HL-60 (cell line): ENCODE measurements at regions not wholly inside any gene's neighbourhood (a gene's known extent, or its start where the extent isn't known, plus 50 kb on each side); places are given as distances from the start of the nearest gene placed in this dataset.

Source experiments
- DNase-seq, 2 experiments: peaks; one replicate each; pipeline ENCODE4 v3.0.0-alpha.2; 2010 to 2020; ENCODE audit warnings: low read depth in 1 of 2, low spot score in 1 of 2
- H3K27ac ChIP-seq: fragments of 250-450 bp; sonication (Bioruptor Pico); replicated peaks from 2 replicates; pipeline ENCODE4 v1.5.1; 2020; ENCODE audit warnings: mild to moderate bottlenecking, moderate library complexity
- H3K27me3 ChIP-seq: fragments of 250-450 bp; sonication (Bioruptor Pico); 2 replicates; pipeline ENCODE4 v1.5.1; 2021; ENCODE audit warnings: mild to moderate bottlenecking, moderate library complexity; ENCODE audit not compliant: insufficient read depth, poor library complexity, severe bottlenecking
- H3K4me3 ChIP-seq: replicated peaks from 2 replicates; pipeline ENCODE4 v1.5.1; 2011; ENCODE audit warnings: mild to moderate bottlenecking, control low read depth, low read length; ENCODE audit not compliant: insufficient read depth
- GABPA ChIP-seq: IDR thresholded peaks from 2 replicates; pipeline ENCODE4 v1.6.1; 2012; ENCODE audit warnings: low read depth
- POLR2AphosphoS5 ChIP-seq: IDR thresholded peaks from 2 replicates; pipeline ENCODE4 v1.6.1; 2012; ENCODE audit warnings: low read depth
- REST ChIP-seq: IDR thresholded peaks from 2 replicates; pipeline ENCODE4 v1.6.1; 2012; ENCODE audit warnings: low read depth; ENCODE audit not compliant: insufficient replicate concordance
- SPI1 ChIP-seq: IDR thresholded peaks from 2 replicates; pipeline ENCODE4 v1.6.1; 2012; ENCODE audit warnings: low read depth, mild to moderate bottlenecking, borderline replicate concordance
- TF ChIP-seq, protein P1 (sequence below): IDR thresholded peaks from one replicate; pipeline ENCODE4 v1.5.1; 2011; ENCODE audit warnings: low read length, control low read depth, inconsistent platforms; ENCODE audit not compliant: insufficient read depth

DNA sequence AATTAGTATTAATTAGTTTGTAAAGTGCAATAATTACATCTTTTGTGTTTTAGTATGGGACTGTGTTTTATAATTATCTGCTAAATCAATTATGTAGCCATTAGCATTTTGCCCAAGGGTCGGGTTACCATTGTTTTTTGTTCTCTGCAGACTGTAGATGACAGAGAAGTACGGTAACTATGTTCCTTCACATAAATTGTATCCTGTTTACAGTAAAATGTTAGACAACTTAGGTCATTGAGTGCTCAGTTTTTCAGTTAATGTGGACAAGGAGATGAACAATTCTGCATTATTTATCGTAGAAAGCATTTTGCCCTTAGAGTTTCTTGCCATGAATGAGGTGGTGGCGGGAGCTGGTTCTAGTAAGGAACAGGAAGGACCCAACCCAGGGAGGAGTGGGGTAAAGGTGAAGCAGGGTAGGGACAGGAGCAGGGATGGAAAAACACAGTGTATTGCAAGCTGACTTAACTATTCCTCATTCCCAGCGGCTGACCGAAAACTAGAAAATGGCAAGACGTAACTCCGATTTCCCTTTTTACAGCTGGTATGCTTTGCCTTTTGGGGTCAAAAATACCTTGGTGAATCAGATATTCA lies 243.7 kb upstream of the SLC24A2 start:
- no peaks in the 10 kb centered on the region for H3K27me3 ChIP-seq
- H3K27ac ChIP-seq = no peak overlapping the region
- DNase-seq = no peak
- TF ChIP-seq POLR2AphosphoS5 (no peak), SPI1 (no peak), REST (no peak), GABPA (no peak)
- TF ChIP-seq, protein P1, sequence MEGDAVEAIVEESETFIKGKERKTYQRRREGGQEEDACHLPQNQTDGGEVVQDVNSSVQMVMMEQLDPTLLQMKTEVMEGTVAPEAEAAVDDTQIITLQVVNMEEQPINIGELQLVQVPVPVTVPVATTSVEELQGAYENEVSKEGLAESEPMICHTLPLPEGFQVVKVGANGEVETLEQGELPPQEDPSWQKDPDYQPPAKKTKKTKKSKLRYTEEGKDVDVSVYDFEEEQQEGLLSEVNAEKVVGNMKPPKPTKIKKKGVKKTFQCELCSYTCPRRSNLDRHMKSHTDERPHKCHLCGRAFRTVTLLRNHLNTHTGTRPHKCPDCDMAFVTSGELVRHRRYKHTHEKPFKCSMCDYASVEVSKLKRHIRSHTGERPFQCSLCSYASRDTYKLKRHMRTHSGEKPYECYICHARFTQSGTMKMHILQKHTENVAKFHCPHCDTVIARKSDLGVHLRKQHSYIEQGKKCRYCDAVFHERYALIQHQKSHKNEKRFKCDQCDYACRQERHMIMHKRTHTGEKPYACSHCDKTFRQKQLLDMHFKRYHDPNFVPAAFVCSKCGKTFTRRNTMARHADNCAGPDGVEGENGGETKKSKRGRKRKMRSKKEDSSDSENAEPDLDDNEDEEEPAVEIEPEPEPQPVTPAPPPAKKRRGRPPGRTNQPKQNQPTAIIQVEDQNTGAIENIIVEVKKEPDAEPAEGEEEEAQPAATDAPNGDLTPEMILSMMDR = no peak
- no peak overlapping the region for H3K4me3 ChIP-seq

DNA sequence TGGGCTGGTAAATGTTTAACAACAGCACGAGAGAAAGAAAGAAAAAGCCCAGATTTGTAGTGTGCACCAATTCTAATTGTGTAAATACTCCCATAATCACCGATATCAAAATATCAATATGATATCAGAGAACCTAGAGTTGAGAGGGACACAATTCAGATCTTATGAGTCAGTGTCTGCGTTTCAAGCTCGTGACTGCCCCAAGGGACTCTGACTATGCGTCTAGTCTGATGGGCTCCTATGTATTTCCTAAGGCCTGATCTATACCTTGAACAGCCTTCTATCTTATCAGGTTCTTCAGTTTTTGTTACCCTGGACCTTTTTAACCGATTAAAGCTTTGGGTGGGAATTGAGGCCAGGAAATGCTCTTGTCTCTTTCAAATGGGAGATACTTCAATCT lies 243.0 kb upstream of the SLC24A2 start:
- Histone ChIP-seq H3K27me3 (no peaks in the 10 kb centered on the region), H3K4me3 (no peak overlapping the region), H3K27ac (no peak overlapping the region)
- TF ChIP-seq GABPA (no peak), REST (no peak), POLR2AphosphoS5 (no peak), SPI1 (no peak)
- TF ChIP-seq, protein P1 = no peak
- DNase-seq = no peak

GRCh38 chr9:20030671-20031070 lies 241.8 kb upstream of the SLC24A2 start:
- no peak overlapping the region for H3K27ac ChIP-seq
- H3K27me3 ChIP-seq = no peaks in the 10 kb centered on the region
- DNase-seq = no peak
- no peak overlapping the region for H3K4me3 ChIP-seq
- TF ChIP-seq REST (no peak), SPI1 (no peak), GABPA (no peak), POLR2AphosphoS5 (no peak)
- TF ChIP-seq, protein P1 = no peak
